HCT116 (cell line): ENCODE measurements at regions not wholly inside any gene's neighbourhood (a gene's known extent, or its start where the extent isn't known, plus 50 kb on each side); places are given as distances from the start of the nearest gene placed in this dataset.

Experiments used
- ATAC-seq: fragments of 200-7000 bp; cut with Tn5 transposase; 2 replicates; pipeline ENCODE4 v1.9.1; 2020; ENCODE audit warnings: mild to moderate bottlenecking, moderate library complexity
- BruUV-seq: library from RNA; stranded (reverse); fragments of 400-500 nt; replicated peaks from 2 replicates; lab custom pipeline; 2021; lab: Mats Ljungman, UMichigan
- CTCF ChIA-PET: fragments of 300-600 bp; sonication (Branson Sonifier 250); formaldehyde crosslinking; loops from one replicate; lab custom pipeline; 2021; ENCODE audit warnings: antibody characterized with exemption; lab: Charles Lee
- POLR2A ChIA-PET: fragments of 300-600, 350-600 bp; sonication (Branson Sonifier 250); formaldehyde crosslinking; loops from one replicate; lab custom pipeline; 2021; ENCODE audit warnings: antibody characterized with exemption; lab: Charles Lee
- RAD21 ChIA-PET, 2 experiments: fragments of 300-600 bp; sonication (Branson Sonifier 250); formaldehyde crosslinking; loops; one replicate each; lab custom pipeline; 2023; ENCODE audit warnings: low total read pairs in 2 of 2; ENCODE audit not compliant: uncharacterized antibody in 2 of 2, unreplicated experiment in 2 of 2, low non-redundant PET in 1 of 2; lab: Charles Lee
- DNase-seq: peaks from one replicate; pipeline ENCODE4 v3.0.0-alpha.2; 2010; ENCODE audit warnings: low read depth, low spot score
- H2AFZ ChIP-seq: fragments of 200-600 bp; shearing (Covaris generic), sonication (generic); 2 replicates; pipeline ENCODE4 v1.6.1; 2017; ENCODE audit warnings: low read depth, mixed run types, mixed read lengths, antibody characterized with exemption, low read length; ENCODE audit not compliant: poor library complexity, severe bottlenecking
- H3K27ac ChIP-seq: 2 replicates; pipeline ENCODE4 v1.5.1; 2012; ENCODE audit warnings: low read depth, low read length
- H3K27me3 ChIP-seq: fragments of 200-600 bp; sonication (generic); 2 replicates; pipeline ENCODE4 v1.6.1; 2016; ENCODE audit warnings: mixed run types, low read length, mixed read lengths; ENCODE audit not compliant: insufficient read depth
- H3K36me3 ChIP-seq, 2 experiments: fragments of 200-500 bp in 1 of 2; fragments of 200-600 bp in 1 of 2; sonication (Bioruptor generic) in 1 of 2; sonication (generic) in 1 of 2; 2 replicates each; pipeline versions ENCODE4 v1.5.1 to v1.6.1; 2014 to 2016; ENCODE audit warnings: low read length in 2 of 2, inconsistent platforms in 1 of 2, mixed read lengths in 1 of 2, mixed run types in 1 of 2; ENCODE audit not compliant: insufficient read depth in 2 of 2, control insufficient read depth in 1 of 2
- H3K4me1 ChIP-seq, 2 experiments: fragments of 200-600 bp in 1 of 2; sonication (generic) in 1 of 2; 2 replicates each; pipeline versions ENCODE4 v1.5.1 to v1.6.1; 2012 to 2017; ENCODE audit warnings: low read length in 2 of 2, inconsistent platforms in 1 of 2, mild to moderate bottlenecking in 1 of 2, mixed read lengths in 1 of 2, mixed run types in 1 of 2, moderate library complexity in 1 of 2; ENCODE audit not compliant: insufficient read depth in 2 of 2, control insufficient read depth in 1 of 2
- H3K4me2 ChIP-seq: fragments of 200-600 bp; sonication (generic); 2 replicates; pipeline ENCODE4 v1.6.1; 2017; ENCODE audit warnings: mixed run types, low read length, mixed read lengths
- H3K4me3 ChIP-seq, 2 experiments: fragments of 200-600 bp in 1 of 2; sonication (generic) in 1 of 2; replicated peaks in 1 of 2; 2 replicates each; pipeline ENCODE4 v1.5.1; 2011 to 2016; ENCODE audit warnings: low read length in 2 of 2, control low read depth in 1 of 2, low read depth in 1 of 2, mild to moderate bottlenecking in 1 of 2, mixed read lengths in 1 of 2, mixed run types in 1 of 2
- H3K79me2 ChIP-seq: fragments of 200-600 bp; sonication (generic); 2 replicates; pipeline ENCODE4 v1.6.1; 2017; ENCODE audit warnings: mild to moderate bottlenecking, mixed run types, low read length, moderate library complexity, mixed read lengths; ENCODE audit not compliant: insufficient read depth
- H3K9ac ChIP-seq: fragments of 200-600 bp; sonication (generic); 2 replicates; pipeline ENCODE4 v1.6.1; 2016; ENCODE audit warnings: low read length, mixed read lengths
- H3K9me2 ChIP-seq: fragments of 200-600 bp; sonication (generic), shearing (Covaris generic); 2 replicates; pipeline ENCODE4 v1.6.1; 2017; ENCODE audit warnings: mixed run types, mild to moderate bottlenecking, moderate library complexity; ENCODE audit not compliant: insufficient read depth
- H3K9me3 ChIP-seq, 2 experiments: fragments of 200-500 bp in 1 of 2; fragments of 200-600 bp in 1 of 2; sonication (Bioruptor generic) in 1 of 2; sonication (generic) in 1 of 2; 2 replicates each; pipeline ENCODE4 v1.6.1; 2014 to 2017; ENCODE audit warnings: low read length in 2 of 2, mixed read lengths in 2 of 2, inconsistent platforms in 1 of 2, low read depth in 1 of 2, mild to moderate bottlenecking in 1 of 2, mixed run types in 1 of 2, moderate library complexity in 1 of 2; ENCODE audit not compliant: control insufficient read depth in 1 of 2, insufficient read depth in 1 of 2
- H4K20me1 ChIP-seq: fragments of 200-600 bp; sonication (generic), shearing (Covaris generic); 2 replicates; pipeline ENCODE4 v1.6.1; 2017; ENCODE audit warnings: mixed run types, mild to moderate bottlenecking, moderate library complexity; ENCODE audit not compliant: insufficient read depth
- ATF3 ChIP-seq: IDR thresholded peaks from 2 replicates; pipeline ENCODE4 v1.6.1; 2012
- CBX3 ChIP-seq: IDR thresholded peaks from 2 replicates; pipeline ENCODE4 v1.6.1; 2012; ENCODE audit warnings: low read depth
- CEBPB ChIP-seq: IDR thresholded peaks from 2 replicates; pipeline ENCODE4 v1.6.1; 2012; ENCODE audit warnings: low read depth
- CTCF ChIP-seq, 3 experiments: fragments of 200-600 bp in 1 of 3; sonication (generic) in 1 of 3; IDR thresholded peaks in 2 of 3; conservative IDR thresholded peaks in 1 of 3; 2 replicates each; pipeline ENCODE4 v1.5.1; 2012 to 2017; ENCODE audit warnings: low read depth in 2 of 3, low read length in 2 of 3, antibody characterized with exemption in 1 of 3, borderline replicate concordance in 1 of 3, control low read depth in 1 of 3, mild to moderate bottlenecking in 1 of 3, mixed read lengths in 1 of 3, mixed run types in 1 of 3, moderate library complexity in 1 of 3; ENCODE audit not compliant: insufficient read depth in 1 of 3
- EGR1 ChIP-seq: IDR thresholded peaks from 2 replicates; pipeline ENCODE4 v1.6.1; 2012; ENCODE audit warnings: low read depth
- ELF1 ChIP-seq: IDR thresholded peaks from 2 replicates; pipeline ENCODE4 v1.6.1; 2012; ENCODE audit warnings: low read depth, borderline replicate concordance
- EZH2 ChIP-seq: fragments of 200-600 bp; sonication (generic); IDR thresholded peaks from 2 replicates; pipeline ENCODE4 v1.6.1; 2017; ENCODE audit warnings: antibody characterized with exemption, mixed run types
- EZH2phosphoT487 ChIP-seq: fragments of 200-600 bp; IDR thresholded peaks from 2 replicates; pipeline ENCODE4 v1.6.1; 2018; ENCODE audit warnings: antibody characterized with exemption, borderline replicate concordance
- FOSL1 ChIP-seq: IDR thresholded peaks from 2 replicates; pipeline ENCODE4 v1.6.1; 2012; ENCODE audit warnings: low read depth
- JUND ChIP-seq: IDR thresholded peaks from 2 replicates; pipeline ENCODE4 v1.6.1; 2012
- MAX ChIP-seq: IDR thresholded peaks from 2 replicates; pipeline ENCODE4 v1.6.1; 2012
- POLR2A ChIP-seq: IDR thresholded peaks from 2 replicates; pipeline ENCODE4 v1.7.0; 2011; ENCODE audit warnings: borderline replicate concordance; ENCODE audit not compliant: insufficient read depth, insufficient read length; ENCODE audit errors: extremely low read depth
- POLR2AphosphoS5 ChIP-seq: IDR thresholded peaks from 2 replicates; pipeline ENCODE4 v1.6.1; 2011; ENCODE audit warnings: mild to moderate bottlenecking, low read depth, low read length, moderate library complexity
- REST ChIP-seq: IDR thresholded peaks from 2 replicates; pipeline ENCODE4 v1.6.1; 2012; ENCODE audit warnings: low read depth
- SIN3A ChIP-seq: IDR thresholded peaks from 2 replicates; pipeline ENCODE4 v1.6.1; 2012; ENCODE audit warnings: low read depth
- SP1 ChIP-seq: IDR thresholded peaks from 2 replicates; pipeline ENCODE4 v1.6.1; 2012; ENCODE audit warnings: low read depth
- TCF7L2 ChIP-seq: IDR thresholded peaks from 2 replicates; pipeline ENCODE4 v1.7.0; 2011; ENCODE audit warnings: borderline replicate concordance, inconsistent platforms; ENCODE audit not compliant: insufficient read depth, insufficient read length; ENCODE audit errors: extremely low read depth
- ZBTB33 ChIP-seq: IDR thresholded peaks from 2 replicates; pipeline ENCODE4 v1.6.1; 2011; ENCODE audit warnings: mild to moderate bottlenecking, low read length, moderate library complexity; ENCODE audit not compliant: insufficient replicate concordance; ENCODE audit errors: extremely low read depth
- ZFX ChIP-seq: fragments of 450-650 bp; IDR thresholded peaks from 2 replicates; pipeline ENCODE4 v1.6.1; 2017
- ZNF274 ChIP-seq: fragments of 200-500 bp; sonication (Bioruptor generic); IDR thresholded peaks from 2 replicates; pipeline ENCODE4 v1.6.1; 2014; ENCODE audit warnings: mild to moderate bottlenecking, low read depth, low read length, inconsistent platforms
- intact Hi-C: fragments of 100-400 bp; cut with micrococcal nuclease; formaldehyde crosslinking; loops from 2 replicates; pipeline ENCODE4 v1.10.0; 2022

- RAD21 ChIA-PET = no interaction called here
- Histone ChIP-seq H2AFZ (no peak overlapping the region), H3K4me1 (no peaks in the 10 kb centered on the region)
- TF ChIP-seq CTCF (IDR thresholded peaks at IDR 0.05 in 2 of 3, conservative IDR thresholded peaks at IDR 0.05 in 1 of 3; ENCODE audit: borderline replicate concordance in 1 of 3, insufficient read depth in 1 of 3, low read depth in 2 of 3, low read length in 2 of 3) = no peak
- no peak for TF ChIP-seq TCF7L2
- no peak for TF ChIP-seq POLR2AphosphoS5
- no peak for TF ChIP-seq CEBPB
- no peak for TF ChIP-seq POLR2A
- TF ChIP-seq CBX3 = no peak
- no peak for TF ChIP-seq EZH2phosphoT487
- TF ChIP-seq ZFX = no peak
- TF ChIP-seq EGR1 = no peak
- TF ChIP-seq ZNF274 = no peak
- no peak for TF ChIP-seq SP1
- no peak for TF ChIP-seq ATF3
- TF ChIP-seq MAX = no peak
- no peak for TF ChIP-seq FOSL1
- TF ChIP-seq SIN3A = no peak
- TF ChIP-seq JUND = no peak
- TF ChIP-seq ZBTB33 = no peak
- no peak for TF ChIP-seq EZH2
- no peak for TF ChIP-seq ELF1
- TF ChIP-seq REST = no peak
- TF ChIP-seq, all 23 proteins: peak for 0
- no peak overlapping the region for H3K4me2 ChIP-seq
- H3K27ac ChIP-seq = no peak overlapping the region
- ChIA-PET POLR2A (no interaction called here), CTCF (interaction anchor here (2.1 kb wide), 1 partner anchor 9 kb away, joined by 10 read pairs; no protein-coding TSS in a partner anchor)
- no TSS peak for BruUV-seq
- H3K27me3 ChIP-seq = no peaks in the 10 kb centered on the region
- no peaks in the 10 kb centered on the region for H4K20me1 ChIP-seq
- H3K79me2 ChIP-seq = no peaks in the 10 kb centered on the region
- H3K9me3 ChIP-seq = no peaks in the 10 kb centered on the region
- H3K9ac ChIP-seq = no peak overlapping the region
- no peak overlapping the region for H3K4me3 ChIP-seq
- H3K9me2 ChIP-seq = no peaks in the 10 kb centered on the region
- DNase-seq = no peak
- ATAC-seq = no peak
- intact Hi-C loops = no loop called here
- no peaks in the 10 kb centered on the region for H3K36me3 ChIP-seq
These were observed 494.5 kb upstream of the PKN2 start for GRCh38 chr1:88189525-88189924.
